Transverse colon (tissue), 4 donors: ENCODE measurements at regions not wholly inside any gene's neighbourhood (a gene's known extent, or its start where the extent isn't known, plus 50 kb on each side); places are given as distances from the start of the nearest gene placed in this dataset.

Experiments used
- CTCF ChIP-seq, 5 experiments: fragments of 200-600 bp in 3 of 5; fragments of 450-650 bp in 2 of 5; sonication (generic) in 3 of 5; IDR thresholded peaks; 1 replicate in 2 of 5; 2 replicates in 3 of 5; pipeline ENCODE4 v1.5.1; 2016 to 2017; ENCODE audit warnings: antibody characterized with exemption in 5 of 5, inconsistent platforms in 3 of 5, mild to moderate bottlenecking in 2 of 5, moderate library complexity in 1 of 5
- POLR2A ChIP-seq: fragments of 450-650 bp; IDR thresholded peaks from one replicate; pipeline ENCODE4 v1.6.1; 2016; ENCODE audit warnings: antibody characterized with exemption, mild to moderate bottlenecking, moderate library complexity
- POLR2AphosphoS5 ChIP-seq, 3 donors: sonication (generic); formaldehyde crosslinking; IDR thresholded peaks; one replicate each; pipeline ENCODE4 v1.6.1; 2016; ENCODE audit warnings: antibody characterized with exemption in 3 of 3

DNA sequence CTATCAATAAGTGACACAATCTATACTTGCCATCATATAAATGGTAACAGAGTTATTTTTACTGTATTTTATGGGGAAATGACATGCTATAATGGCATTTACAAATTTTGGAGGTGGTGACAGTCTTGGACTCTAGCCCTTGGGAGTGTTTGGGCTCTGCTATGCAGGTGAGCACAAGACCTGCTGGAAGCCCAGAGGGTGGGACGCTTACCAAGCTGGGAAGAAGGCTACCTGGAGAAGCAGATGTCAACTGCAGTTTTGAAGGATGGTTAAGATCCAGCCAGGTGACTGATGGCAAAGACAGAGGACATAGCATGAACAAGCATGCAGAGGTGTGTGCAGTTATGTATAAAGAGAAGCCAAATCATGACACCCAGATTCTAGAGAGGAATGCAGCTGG lies 346.9 kb downstream of the MYCN start:
- TF ChIP-seq CTCF (IDR thresholded peaks at IDR 0.05): no peak
- TF ChIP-seq POLR2AphosphoS5 (IDR thresholded peaks at IDR 0.05): no peak
- TF ChIP-seq POLR2A: no peak
